Astrocyte of the spinal cord (primary cell): ENCODE measurements at regions not wholly inside any gene's neighbourhood (a gene's known extent, or its start where the extent isn't known, plus 50 kb on each side); places are given as distances from the start of the nearest gene placed in this dataset.

Source experiments
- DNase-seq: peaks from one replicate; pipeline ENCODE4 v3.0.0; 2011; ENCODE audit warnings: low read depth, low spot score
- H3K4me3 ChIP-seq: 2 replicates; pipeline ENCODE4 v1.5.1; 2011; ENCODE audit warnings: low read depth, mild to moderate bottlenecking, low read length, moderate library complexity
- CTCF ChIP-seq: IDR thresholded peaks from 2 replicates; pipeline ENCODE4 v1.5.1; 2012; ENCODE audit warnings: low read depth, mild to moderate bottlenecking, low read length, inconsistent platforms
- in situ Hi-C: cut with HindIII; loops from 2 replicates; pipeline ENCODE4 v1.10.0; 2017; ENCODE audit warnings: low sequenced_read_pairs

GRCh38 chr5:87899721-87900131 lies 368.9 kb downstream of the TMEM161B start:
- DNase-seq = no peak
- no peak overlapping the region for H3K4me3 ChIP-seq
- TF ChIP-seq CTCF = no peak
- in situ Hi-C loops = no loop called here

- no peak overlapping the region for H3K4me3 ChIP-seq
- in situ Hi-C loops = no loop called here
- peak; percentile 79 for DNase-seq
- TF ChIP-seq CTCF = peak; percentile 15
Measured at GRCh38 chr5:87899208-87899661, 369.4 kb downstream of the TMEM161B start.

- no peak for DNase-seq
- TF ChIP-seq CTCF = no peak
- no peak overlapping the region for H3K4me3 ChIP-seq
- in situ Hi-C loops = no loop called here
Measured at GRCh38 chr5:87898574-87898973, 370.1 kb downstream of the TMEM161B start.

GRCh38 chr5:87888139-87888538 lies 380.5 kb downstream of the TMEM161B start:
- no peak overlapping the region for H3K4me3 ChIP-seq
- DNase-seq = no peak
- in situ Hi-C loops = no loop called here
- no peak for TF ChIP-seq CTCF

- DNase-seq = no peak
- in situ Hi-C loops = no loop called here
- no peak overlapping the region for H3K4me3 ChIP-seq
- no peak for TF ChIP-seq CTCF
Measured at GRCh38 chr5:87887247-87887646, 381.4 kb downstream of the TMEM161B start.

GRCh38 chr5:87886164-87886563 lies 382.5 kb downstream of the TMEM161B start:
- no peak for DNase-seq
- in situ Hi-C loops = no loop called here
- TF ChIP-seq CTCF = no peak
- H3K4me3 ChIP-seq = no peak overlapping the region

- no peak for TF ChIP-seq CTCF
- H3K4me3 ChIP-seq = no peak overlapping the region
- peak; percentile 15 for DNase-seq
- in situ Hi-C loops = no loop called here
Measured at GRCh38 chr5:87885758-87886157, 382.9 kb downstream of the TMEM161B start.
